Transverse colon (tissue), 4 donors: ENCODE measurements at regions not wholly inside any gene's neighbourhood (a gene's known extent, or its start where the extent isn't known, plus 50 kb on each side); places are given as distances from the start of the nearest gene placed in this dataset.

Source experiments
- CTCF ChIP-seq, 5 experiments: fragments of 200-600 bp in 3 of 5; fragments of 450-650 bp in 2 of 5; sonication (generic) in 3 of 5; IDR thresholded peaks; 1 replicate in 2 of 5; 2 replicates in 3 of 5; pipeline ENCODE4 v1.5.1; 2016 to 2017; ENCODE audit warnings: antibody characterized with exemption in 5 of 5, inconsistent platforms in 3 of 5, mild to moderate bottlenecking in 2 of 5, moderate library complexity in 1 of 5
- EP300 ChIP-seq: sonication (generic); formaldehyde crosslinking; IDR thresholded peaks from one replicate; pipeline ENCODE4 v1.6.1; 2017; ENCODE audit warnings: antibody characterized with exemption, low read depth
- POLR2A ChIP-seq: fragments of 450-650 bp; IDR thresholded peaks from one replicate; pipeline ENCODE4 v1.6.1; 2016; ENCODE audit warnings: antibody characterized with exemption, mild to moderate bottlenecking, moderate library complexity
- POLR2AphosphoS5 ChIP-seq, 3 donors: sonication (generic); formaldehyde crosslinking; IDR thresholded peaks; one replicate each; pipeline ENCODE4 v1.6.1; 2016; ENCODE audit warnings: antibody characterized with exemption in 3 of 3

- no peak for TF ChIP-seq CTCF (IDR thresholded peaks at IDR 0.05)
- no peak for TF ChIP-seq EP300
- TF ChIP-seq POLR2AphosphoS5 (IDR thresholded peaks at IDR 0.05), result no peak
- TF ChIP-seq POLR2A, result no peak
These were observed 258.2 kb upstream of the FAT3 start for GRCh38 chr11:91966368-91966767.
